Spleen (tissue), 7 donors: ENCODE measurements at regions not wholly inside any gene's neighbourhood (a gene's known extent, or its start where the extent isn't known, plus 50 kb on each side); places are given as distances from the start of the nearest gene placed in this dataset.

ENCODE experiments used
- CTCF ChIP-seq, 11 experiments: fragments of 200-600 bp in 7 of 11; fragments of 450-650 bp in 4 of 11; sonication (generic) in 4 of 11; IDR thresholded peaks in 8 of 11; conservative IDR thresholded peaks in 3 of 11; 1 replicate in 7 of 11; 2 replicates in 4 of 11; pipeline versions ENCODE4 v1.4.0 to v1.8.0; 2016 to 2021; ENCODE audit warnings: antibody characterized with exemption in 11 of 11, inconsistent platforms in 4 of 11, mild to moderate bottlenecking in 1 of 11
- POLR2A ChIP-seq, 3 donors: fragments of 450-650 bp; IDR thresholded peaks; one replicate each; pipeline ENCODE4 v1.5.1; 2017; ENCODE audit warnings: antibody characterized with exemption in 3 of 3, mild to moderate bottlenecking in 1 of 3
- donor health status: DM: no; HTN: no; CAD: no; lungs with moderate emphysema.
- donor health status: DM: no; HTN: no; CAD: no.
- donor health status: DM: no; HTN: no; CAD: no.

- no peak for TF ChIP-seq CTCF (IDR thresholded peaks at IDR 0.05 in 8 of 11, conservative IDR thresholded peaks at IDR 0.05 in 3 of 11)
- TF ChIP-seq POLR2A (IDR thresholded peaks at IDR 0.05) = no peak
Observed at GRCh38 chr3:106688464-106688863, 688.8 kb upstream of the CCDC54 start.
